Sigmoid colon (tissue), 6 donors: ENCODE measurements at regions not wholly inside any gene's neighbourhood (a gene's known extent, or its start where the extent isn't known, plus 50 kb on each side); places are given as distances from the start of the nearest gene placed in this dataset.

ENCODE experiments used
- DNase-seq: peaks from one replicate; pipeline ENCODE4 v3.0.0-alpha.2; 2019
- H3K27ac ChIP-seq, 4 donors: fragments of 200-600 bp; sonication (generic); one replicate each; pipeline ENCODE4 v1.5.1; 2016 to 2019; ENCODE audit warnings: mild to moderate bottlenecking in 1 of 4
- H3K27me3 ChIP-seq, 3 donors: fragments of 200-600 bp; sonication (generic); one replicate each; pipeline ENCODE4 v1.5.1; 2019; ENCODE audit warnings: mild to moderate bottlenecking in 1 of 3
- H3K36me3 ChIP-seq, 4 donors: fragments of 200-600 bp; sonication (generic); one replicate each; pipeline ENCODE4 v1.5.1; 2016 to 2019
- H3K4me1 ChIP-seq, 4 donors: fragments of 200-600 bp; sonication (generic); one replicate each; pipeline ENCODE4 v1.5.1; 2017 to 2019
- H3K4me3 ChIP-seq, 4 donors: fragments of 200-600 bp; sonication (generic); one replicate each; pipeline ENCODE4 v1.5.1; 2017 to 2019; ENCODE audit warnings: mild to moderate bottlenecking in 2 of 4, moderate library complexity in 1 of 4
- H3K9me3 ChIP-seq, 4 donors: fragments of 200-600 bp in 3 of 4; sonication (generic) in 3 of 4; one replicate each; pipeline versions ENCODE4 v1.5.1 to v1.6.1; 2013 to 2019
- EP300 ChIP-seq, 4 donors: sonication (generic); formaldehyde crosslinking; IDR thresholded peaks; one replicate each; pipeline ENCODE4 v1.6.1; 2017; ENCODE audit warnings: antibody characterized with exemption in 4 of 4
- POLR2A ChIP-seq, 2 donors: fragments of 450-650 bp; IDR thresholded peaks; one replicate each; pipeline ENCODE4 v1.6.1; 2016; ENCODE audit warnings: antibody characterized with exemption in 2 of 2, mild to moderate bottlenecking in 2 of 2, moderate library complexity in 2 of 2
- POLR2AphosphoS5 ChIP-seq, 4 donors: sonication (generic); formaldehyde crosslinking; IDR thresholded peaks; one replicate each; pipeline ENCODE4 v1.6.1; 2017; ENCODE audit warnings: antibody characterized with exemption in 4 of 4
- WGBS, 2 donors: extraction: QIAGEN DNeasy Blood & Tissue Kit; methylation state at CpG; one replicate each; pipeline ENCODE4 v1.1.7; 2013; 5-methylcytosine and 5-hydroxymethylcytosine counted together
- intact Hi-C: fragments of 100-400 bp; cut with DNase I; formaldehyde crosslinking; loops from one replicate; pipeline ENCODE4 v1.15.1; 2023
- TF ChIP-seq, protein P1 (sequence below), 4 experiments: fragments of 450-650 bp in 3 of 4; fragments of 200-600 bp in 1 of 4; IDR thresholded peaks; one replicate each; pipeline ENCODE4 v1.5.1; 2016 to 2019; ENCODE audit warnings: antibody characterized with exemption in 4 of 4, mild to moderate bottlenecking in 3 of 4, moderate library complexity in 2 of 4
- donor health status: healthy with polysubstance abuse.
- donor health status: healthy.

DNA sequence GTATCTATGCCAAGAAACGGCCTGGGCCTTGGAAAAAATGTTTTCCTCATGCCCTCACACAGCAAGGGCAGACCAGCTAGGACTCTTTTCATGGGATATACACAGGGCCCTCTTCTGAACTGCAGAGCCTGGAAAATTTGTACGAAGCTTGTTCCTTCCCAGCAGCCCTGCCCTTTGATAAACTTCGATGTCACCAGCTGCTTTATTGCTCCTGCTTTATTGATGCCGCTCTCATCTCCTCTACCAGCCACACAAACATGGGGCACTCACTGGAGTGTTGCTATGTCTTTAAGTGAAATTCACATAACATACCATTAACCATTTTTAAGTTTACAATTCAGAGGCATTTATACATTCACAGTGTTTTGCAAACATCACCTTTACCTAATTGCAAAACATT is 197.9 kb downstream of the KTN1 start:
- Histone ChIP-seq H3K36me3 (no peaks in the 10 kb centered on the region), H3K4me3 (no peak overlapping the region), H3K27me3 (no peaks in the 10 kb centered on the region), H3K4me1 (peaks cover 0 to 8% (median 3%) of the 10 kb centered on the region in 4 donors), H3K9me3 (no peaks in the 10 kb centered on the region), H3K27ac (no peak overlapping the region)
- WGBS, 2 donors, result 16 to 65% methylated on average over 4 of the region's 4 CpGs
- TF ChIP-seq EP300 (IDR thresholded peaks at IDR 0.05) (no peak), POLR2A (IDR thresholded peaks at IDR 0.05) (no peak), POLR2AphosphoS5 (IDR thresholded peaks at IDR 0.05) (no peak)
- TF ChIP-seq, protein P1, sequence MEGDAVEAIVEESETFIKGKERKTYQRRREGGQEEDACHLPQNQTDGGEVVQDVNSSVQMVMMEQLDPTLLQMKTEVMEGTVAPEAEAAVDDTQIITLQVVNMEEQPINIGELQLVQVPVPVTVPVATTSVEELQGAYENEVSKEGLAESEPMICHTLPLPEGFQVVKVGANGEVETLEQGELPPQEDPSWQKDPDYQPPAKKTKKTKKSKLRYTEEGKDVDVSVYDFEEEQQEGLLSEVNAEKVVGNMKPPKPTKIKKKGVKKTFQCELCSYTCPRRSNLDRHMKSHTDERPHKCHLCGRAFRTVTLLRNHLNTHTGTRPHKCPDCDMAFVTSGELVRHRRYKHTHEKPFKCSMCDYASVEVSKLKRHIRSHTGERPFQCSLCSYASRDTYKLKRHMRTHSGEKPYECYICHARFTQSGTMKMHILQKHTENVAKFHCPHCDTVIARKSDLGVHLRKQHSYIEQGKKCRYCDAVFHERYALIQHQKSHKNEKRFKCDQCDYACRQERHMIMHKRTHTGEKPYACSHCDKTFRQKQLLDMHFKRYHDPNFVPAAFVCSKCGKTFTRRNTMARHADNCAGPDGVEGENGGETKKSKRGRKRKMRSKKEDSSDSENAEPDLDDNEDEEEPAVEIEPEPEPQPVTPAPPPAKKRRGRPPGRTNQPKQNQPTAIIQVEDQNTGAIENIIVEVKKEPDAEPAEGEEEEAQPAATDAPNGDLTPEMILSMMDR (IDR thresholded peaks at IDR 0.05), result no peak
- intact Hi-C loops, result no loop called here
- no peak for DNase-seq

DNA sequence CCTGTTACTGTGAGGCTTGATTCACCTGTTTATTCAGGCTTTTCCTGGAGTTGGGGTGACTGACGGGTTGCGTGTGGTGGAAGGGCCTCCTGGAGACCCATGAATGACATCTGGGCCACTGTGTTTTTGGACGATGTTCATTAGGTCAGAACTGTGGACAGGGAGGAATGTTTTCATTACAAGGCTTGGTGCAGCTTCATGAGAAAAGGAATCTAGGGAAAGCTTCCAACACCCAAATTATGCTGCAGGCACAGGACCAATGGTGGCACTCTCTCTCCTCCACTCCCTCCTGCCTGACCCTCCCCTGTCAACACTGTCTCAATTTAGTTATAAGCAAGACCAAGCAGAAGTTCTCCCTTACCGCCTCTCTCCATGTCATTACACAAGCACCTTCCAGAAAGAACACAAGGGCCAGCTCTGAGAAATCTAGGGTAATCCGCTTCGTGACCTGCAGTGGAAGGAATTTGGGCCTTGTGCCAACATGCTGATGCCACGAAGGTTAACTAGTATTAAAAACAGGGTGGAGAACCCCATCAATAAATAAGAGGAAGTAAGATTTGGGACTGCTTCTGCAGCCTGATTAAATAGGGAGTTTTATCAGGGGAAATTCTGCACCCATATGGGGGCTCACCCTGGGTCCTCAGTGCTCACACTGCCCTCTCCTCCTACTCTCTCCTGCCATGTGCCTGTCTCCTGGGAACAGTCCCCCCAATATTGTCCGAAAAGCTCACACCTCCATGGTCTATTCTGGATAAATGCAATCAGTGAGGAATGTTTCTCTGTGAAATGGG is 200.3 kb downstream of the KTN1 start:
- Histone ChIP-seq H3K27ac (peak overlapping the region in 1 of 4 donors; percentile 25), H3K9me3 (no peaks in the 10 kb centered on the region), H3K4me1 (peaks cover 0 to 8% (median 3%) of the 10 kb centered on the region in 4 donors), H3K27me3 (no peaks in the 10 kb centered on the region), H3K4me3 (no peak overlapping the region), H3K36me3 (no peaks in the 10 kb centered on the region)
- TF ChIP-seq POLR2AphosphoS5 (IDR thresholded peaks at IDR 0.05), result no peak
- TF ChIP-seq EP300 (IDR thresholded peaks at IDR 0.05), result no peak
- TF ChIP-seq POLR2A (IDR thresholded peaks at IDR 0.05), result no peak
- TF ChIP-seq, protein P1 (IDR thresholded peaks at IDR 0.05), result no peak
- 50 to 64% methylated on average over 8 of the region's 8 CpGs for WGBS, 2 donors
- intact Hi-C loops, result no loop called here
- no peak for DNase-seq

DNA sequence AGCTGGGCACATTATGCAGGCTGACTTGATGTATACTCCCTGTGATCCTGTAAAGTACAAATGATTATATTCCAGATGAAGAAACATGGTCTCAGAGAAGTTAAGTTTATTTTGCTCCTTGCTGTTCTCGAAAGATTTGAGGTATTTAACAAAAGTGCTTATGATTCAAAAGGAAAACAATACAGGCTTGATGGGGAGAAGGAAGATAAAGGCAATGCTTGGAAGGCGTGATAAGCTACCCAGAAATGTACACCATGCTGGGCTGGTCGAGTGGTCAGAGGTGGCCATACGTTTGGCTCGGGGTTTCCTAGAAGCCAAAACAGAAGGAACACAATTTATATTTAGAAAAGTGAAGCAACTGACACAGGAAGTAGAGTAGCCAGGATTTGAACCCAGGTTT is 201.0 kb downstream of the KTN1 start:
- peaks cover 0 to 8% (median 3%) of the 10 kb centered on the region in 4 donors for H3K4me1 ChIP-seq
- TF ChIP-seq POLR2A (IDR thresholded peaks at IDR 0.05) (no peak), EP300 (IDR thresholded peaks at IDR 0.05) (no peak), POLR2AphosphoS5 (IDR thresholded peaks at IDR 0.05) (no peak)
- TF ChIP-seq, protein P1 (IDR thresholded peaks at IDR 0.05), result no peak
- no peaks in the 10 kb centered on the region for H3K27me3 ChIP-seq
- no peaks in the 10 kb centered on the region for H3K9me3 ChIP-seq
- no peak overlapping the region for H3K4me3 ChIP-seq
- H3K36me3 ChIP-seq, result no peaks in the 10 kb centered on the region
- 88 to 92% methylated on average over 5 of the region's 5 CpGs for WGBS, 2 donors
- no peak for DNase-seq
- no peak overlapping the region for H3K27ac ChIP-seq
- intact Hi-C loops, result no loop called here

DNA sequence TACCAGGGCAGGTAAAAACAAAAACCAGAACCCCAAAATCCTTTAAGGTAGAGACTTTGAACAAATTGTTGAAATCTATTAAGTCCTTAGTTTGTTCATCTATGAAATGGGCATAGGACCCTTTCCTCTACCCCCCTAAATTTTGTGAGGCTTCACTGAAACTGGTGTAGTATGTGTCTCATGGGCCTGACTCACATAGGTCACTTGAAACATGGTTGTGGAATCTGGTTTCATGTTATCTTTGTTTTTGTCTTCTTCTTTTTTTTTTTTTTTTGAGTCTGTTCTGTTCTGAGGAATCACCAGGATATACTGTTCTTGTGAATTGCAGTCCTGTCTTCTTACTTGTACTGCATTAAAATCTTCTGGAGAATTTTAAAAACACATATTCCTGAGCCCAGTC is 202.2 kb downstream of the KTN1 start:
- Histone ChIP-seq H3K4me1 (peaks cover 0 to 8% (median 3%) of the 10 kb centered on the region in 4 donors), H3K4me3 (no peak overlapping the region), H3K27ac (no peak overlapping the region), H3K27me3 (no peaks in the 10 kb centered on the region), H3K9me3 (no peaks in the 10 kb centered on the region), H3K36me3 (no peaks in the 10 kb centered on the region)
- no peak for DNase-seq
- intact Hi-C loops, result no loop called here
- no peak for TF ChIP-seq EP300 (IDR thresholded peaks at IDR 0.05)
- TF ChIP-seq POLR2A (IDR thresholded peaks at IDR 0.05), result no peak
- TF ChIP-seq, protein P1 (IDR thresholded peaks at IDR 0.05), result no peak
- TF ChIP-seq POLR2AphosphoS5 (IDR thresholded peaks at IDR 0.05), result no peak

DNA sequence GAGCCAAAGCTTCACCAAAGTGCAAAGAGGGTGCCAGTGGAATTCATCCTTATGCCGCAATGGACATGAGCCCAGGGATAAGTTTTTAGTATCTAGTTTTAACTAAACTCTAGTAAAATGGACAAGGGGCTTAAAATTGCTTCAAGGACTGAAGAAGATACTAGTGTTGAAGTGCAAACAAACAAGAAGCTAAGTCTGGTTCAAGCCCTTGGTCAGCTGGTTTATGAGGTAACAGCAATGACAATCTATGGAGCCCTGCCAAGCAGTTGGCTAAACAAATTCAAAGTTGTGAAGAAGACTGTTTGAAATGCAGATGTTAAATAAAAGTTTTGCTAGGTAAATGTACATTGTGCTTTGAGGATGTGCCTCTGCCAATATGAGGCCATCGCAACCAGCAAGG is 209.4 kb downstream of the KTN1 start:
- Histone ChIP-seq H3K4me3 (no peak overlapping the region), H3K9me3 (no peaks in the 10 kb centered on the region), H3K27me3 (no peaks in the 10 kb centered on the region), H3K27ac (no peak overlapping the region), H3K36me3 (no peaks in the 10 kb centered on the region), H3K4me1 (no peaks in the 10 kb centered on the region)
- intact Hi-C loops, result no loop called here
- WGBS, 2 donors, result 75 to 92% methylated on average over 2 of the region's 2 CpGs
- TF ChIP-seq, protein P1 (IDR thresholded peaks at IDR 0.05), result no peak
- TF ChIP-seq POLR2A (IDR thresholded peaks at IDR 0.05) (no peak), POLR2AphosphoS5 (IDR thresholded peaks at IDR 0.05) (no peak), EP300 (IDR thresholded peaks at IDR 0.05) (no peak)
- DNase-seq, result no peak
